ENCODE measurements at regions not wholly inside any gene's neighbourhood (a gene's known extent, or its start where the extent isn't known, plus 50 kb on each side); places are given as distances from the start of the nearest gene placed in this dataset.
"Not testable (repeated sequence)": the region's sequence is repeated elsewhere in the genome, so short reads cannot be mapped to it uniquely, and the experiment has no call there.

GRCh38 chr17:71849783-71850768 is 270.7 kb upstream of the SOX9 start:
- DNase-seq = no peak

GRCh38 chr17:71850812-71851211 is 270.0 kb upstream of the SOX9 start:
- DNase-seq = no peak

GRCh38 chr17:71855010-71855409 is 265.8 kb upstream of the SOX9 start:
- no peak for DNase-seq

- DNase-seq = no peak
These were observed 256.1 kb upstream of the SOX9 start for GRCh38 chr17:71864755-71865154.

GRCh38 chr17:71866095-71866494 is 254.7 kb upstream of the SOX9 start:
- no peak for DNase-seq

GRCh38 chr17:71869293-71869692 is 251.5 kb upstream of the SOX9 start:
- DNase-seq = no peak

GRCh38 chr17:71869841-71870545 is 250.8 kb upstream of the SOX9 start:
- no peak for DNase-seq

GRCh38 chr17:71870546-71870862 is 250.3 kb upstream of the SOX9 start:
- no peak for DNase-seq

GRCh38 chr17:71872843-71873485 is 247.9 kb upstream of the SOX9 start:
- DNase-seq = no peak

GRCh38 chr17:71874773-71875172 is 246.0 kb upstream of the SOX9 start:
- DNase-seq = not testable (repeated sequence)

GRCh38 chr17:71878271-71878670 is 242.5 kb upstream of the SOX9 start:
- no peak for DNase-seq

GRCh38 chr17:71878998-71879397 is 241.8 kb upstream of the SOX9 start:
- DNase-seq = no peak

- DNase-seq = no peak
These were observed 239.8 kb upstream of the SOX9 start for GRCh38 chr17:71881041-71881440.

GRCh38 chr17:71881581-71881980 is 239.2 kb upstream of the SOX9 start:
- DNase-seq = no peak

- no peak for DNase-seq
These were observed 237.6 kb upstream of the SOX9 start for GRCh38 chr17:71883258-71883657.

GRCh38 chr17:71883845-71884244 is 237.0 kb upstream of the SOX9 start:
- no peak for DNase-seq

GRCh38 chr17:71885662-71886061 is 235.2 kb upstream of the SOX9 start:
- no peak for DNase-seq

GRCh38 chr17:71899317-71899716 is 221.5 kb upstream of the SOX9 start:
- no peak for DNase-seq

- DNase-seq = no peak
These were observed 220.1 kb upstream of the SOX9 start for GRCh38 chr17:71900621-71901229.

GRCh38 chr17:71902894-71903506 is 217.8 kb upstream of the SOX9 start:
- no peak for DNase-seq

GRCh38 chr17:71905376-71906031 is 215.3 kb upstream of the SOX9 start:
- DNase-seq = no peak

- no peak for DNase-seq
These were observed 211.7 kb upstream of the SOX9 start for GRCh38 chr17:71909155-71909554.

All from NCI-H510A (cell line).